Renal cortex interstitium (tissue), 11 donors: ENCODE measurements at regions not wholly inside any gene's neighbourhood (a gene's known extent, or its start where the extent isn't known, plus 50 kb on each side); places are given as distances from the start of the nearest gene placed in this dataset.
A peak's percentile ranks its signal among the peaks of the same experiment; 100 is the strongest.
"Not testable (repeated sequence)": the region's sequence is repeated elsewhere in the genome, so short reads cannot be mapped to it uniquely, and the experiment has no call there.

Source experiments
- DNase-seq, 11 donors: peaks; one replicate each; pipeline ENCODE4 v3.0.0-alpha.2; 2013; ENCODE audit warnings: low read depth in 9 of 11, low spot score in 4 of 11; ENCODE audit errors: extremely low read depth in 1 of 11

GRCh38 chr21:16088056-16088455 lies 358.3 kb downstream of the USP25 start:
- DNase-seq: no peak

GRCh38 chr21:16095005-16095404 lies 365.2 kb downstream of the USP25 start:
- DNase-seq: no peak

DNA sequence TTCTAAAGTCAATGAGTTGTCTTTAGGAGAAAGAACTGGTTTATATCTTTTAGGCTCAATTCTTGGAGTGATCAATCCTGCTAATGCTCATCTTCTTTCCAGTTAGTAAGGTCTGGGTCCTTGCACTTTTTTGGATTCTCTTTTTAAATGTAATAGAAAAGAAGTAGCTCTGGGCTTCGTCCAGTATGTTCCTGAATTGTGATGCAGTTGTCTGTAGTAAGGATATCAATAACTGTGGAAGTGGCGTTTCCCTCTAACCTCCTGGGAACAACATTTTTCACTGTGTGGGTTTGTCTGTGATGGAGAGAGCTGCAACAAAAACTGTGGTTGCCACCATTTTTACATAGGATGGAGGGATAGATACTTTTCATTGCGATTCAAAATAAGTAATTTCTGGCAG lies 367.2 kb downstream of the USP25 start:
- DNase-seq: no peak

DNA sequence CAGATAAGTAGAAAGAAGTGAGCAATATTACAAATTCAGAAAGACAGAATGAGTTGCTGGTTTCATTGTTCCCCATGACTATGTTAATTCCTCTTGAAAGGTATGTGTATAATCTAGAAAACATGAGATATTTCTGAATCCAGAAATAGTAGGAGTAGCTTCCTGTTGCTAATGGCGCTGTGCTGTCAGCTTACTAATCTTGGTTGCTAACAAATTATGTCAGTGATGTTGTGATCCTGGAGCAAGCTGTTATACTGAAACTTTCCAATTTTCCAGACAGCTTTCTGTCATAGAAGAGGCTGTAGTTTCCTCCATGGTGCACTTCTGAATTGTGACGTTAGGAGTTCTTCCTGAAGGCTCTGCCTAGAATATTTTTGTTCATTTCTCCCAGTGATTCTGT lies 372.3 kb downstream of the USP25 start:
- no peak for DNase-seq

DNA sequence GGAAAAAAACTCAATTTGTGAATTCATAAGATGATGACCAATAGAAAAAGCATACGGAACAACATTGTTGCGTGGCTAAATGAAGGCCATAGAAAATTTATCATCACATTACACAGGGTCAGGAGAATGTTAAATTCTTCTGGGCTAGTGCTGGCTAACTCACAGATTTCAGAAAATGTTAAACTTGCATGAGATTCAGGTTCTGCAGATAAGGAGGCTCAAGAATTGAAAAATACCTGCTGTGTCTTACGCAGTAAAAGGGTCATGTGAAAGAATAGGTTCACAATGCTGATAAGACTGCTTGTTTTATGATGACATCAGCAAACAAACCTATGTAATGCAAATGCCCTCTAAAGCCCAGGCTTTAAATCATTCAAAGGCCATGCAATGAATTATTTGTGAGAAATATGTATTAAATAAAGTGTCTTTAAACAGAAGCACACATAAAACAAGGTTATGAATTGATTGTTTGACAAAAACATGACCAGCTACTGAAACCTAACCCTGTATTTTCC lies 378.8 kb downstream of the USP25 start:
- DNase-seq: no peak

DNA sequence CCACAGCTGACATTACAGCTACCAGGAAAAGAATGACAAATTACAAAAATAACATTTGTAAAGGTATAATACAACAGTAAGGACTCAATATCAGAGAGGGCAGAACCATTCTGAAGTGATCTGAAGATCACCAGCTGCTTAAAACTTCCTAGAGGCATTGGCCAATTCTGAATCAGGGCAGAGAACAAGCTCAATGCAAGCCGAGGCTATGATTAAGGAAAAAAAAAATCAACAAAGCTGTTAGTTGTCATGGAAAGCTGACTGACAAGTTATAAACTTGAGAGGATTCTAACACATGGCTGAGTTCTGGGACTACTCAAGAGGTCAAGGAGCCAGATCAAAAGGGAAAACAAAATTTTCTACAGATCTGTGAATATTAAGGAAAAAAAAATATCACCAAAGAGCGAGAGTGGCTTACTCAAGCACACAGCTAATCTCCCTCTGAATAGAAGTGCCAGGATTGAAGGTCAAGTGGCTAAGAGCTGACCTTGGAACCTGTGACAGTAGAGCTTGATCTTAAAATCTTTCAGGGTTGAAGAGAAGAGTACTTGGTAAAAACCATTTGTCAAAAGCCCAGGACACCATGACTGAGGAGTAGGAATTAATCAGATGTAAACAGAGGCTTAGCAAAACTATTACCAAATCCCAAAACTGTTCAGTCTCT lies 383.4 kb downstream of the USP25 start:
- no peak for DNase-seq

- no peak for DNase-seq
Measured at GRCh38 chr21:16115461-16115860, 385.7 kb downstream of the USP25 start.

- no peak for DNase-seq
Measured at GRCh38 chr21:16116069-16116468, 386.3 kb downstream of the USP25 start.

DNA sequence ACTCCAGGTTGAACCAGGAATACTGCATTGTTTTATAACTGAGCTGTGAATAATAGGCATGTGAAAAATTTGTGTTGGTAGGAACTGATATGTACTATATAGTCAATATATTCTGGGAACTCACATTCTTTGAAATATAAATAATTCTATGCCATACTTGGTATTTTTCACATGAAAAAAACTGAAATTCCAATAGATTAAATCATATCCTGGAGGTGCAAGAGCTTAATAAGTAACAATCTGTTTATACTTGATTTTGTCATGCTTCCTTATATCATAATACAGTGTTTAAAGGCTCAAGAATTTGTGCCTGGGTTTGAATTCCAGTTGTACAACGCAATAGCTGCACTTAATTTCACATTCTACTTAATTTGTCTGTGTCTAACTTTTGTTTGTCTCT lies 387.0 kb downstream of the USP25 start:
- DNase-seq: no peak

DNA sequence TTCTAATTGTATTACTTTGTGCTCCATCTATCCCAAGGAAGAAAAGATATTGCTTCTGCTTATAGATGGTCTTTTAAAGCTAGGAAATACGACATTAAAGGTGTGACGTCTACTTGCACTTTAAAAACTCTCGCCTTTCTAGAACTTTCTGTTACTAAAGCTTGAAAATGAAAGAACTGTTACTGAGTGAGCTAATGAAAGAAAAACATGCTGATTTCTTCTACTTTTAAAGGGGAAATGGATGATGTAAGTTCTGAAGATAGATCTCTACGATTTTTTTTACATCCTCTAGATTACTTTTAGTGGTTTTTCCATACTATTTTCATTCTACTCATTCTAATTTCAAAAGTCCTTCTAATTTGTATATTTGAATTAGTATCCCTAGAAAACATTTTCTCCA lies 387.5 kb downstream of the USP25 start:
- DNase-seq: no peak

- DNase-seq: peak in 2 of 11 donors; percentile 7 to 12
Measured at GRCh38 chr21:16117851-16118590, 388.2 kb downstream of the USP25 start.

- DNase-seq: peak in 9 of 11 donors; percentile 8 to 33 (median 15)
Measured at GRCh38 chr21:16124378-16125138, 394.8 kb downstream of the USP25 start.

- no peak for DNase-seq
Measured at GRCh38 chr21:16125274-16125673, 395.5 kb downstream of the USP25 start.

DNA sequence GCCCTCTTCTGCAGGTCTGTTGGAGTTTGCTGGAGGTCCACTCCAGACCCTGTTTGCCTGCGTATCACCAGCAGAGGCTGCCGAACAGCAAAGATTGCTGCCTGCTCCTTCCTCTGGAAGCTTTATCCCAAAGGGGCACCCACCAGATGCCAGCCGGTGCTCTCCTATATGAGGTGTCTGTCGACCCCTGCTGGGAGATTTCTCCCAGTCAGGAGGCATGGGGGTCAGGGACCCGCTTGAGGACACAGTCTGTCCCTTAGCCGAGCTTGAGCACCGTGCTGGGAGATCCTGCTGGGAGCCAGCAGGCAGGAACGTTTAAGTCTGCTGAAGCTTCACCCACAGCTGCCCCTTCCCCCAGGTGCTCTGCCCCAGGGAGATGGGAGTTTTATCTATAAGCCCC lies 402.7 kb downstream of the USP25 start:
- DNase-seq: not testable (repeated sequence)

- no peak for DNase-seq
Measured at GRCh38 chr21:16133248-16133647, 403.5 kb downstream of the USP25 start.

DNA sequence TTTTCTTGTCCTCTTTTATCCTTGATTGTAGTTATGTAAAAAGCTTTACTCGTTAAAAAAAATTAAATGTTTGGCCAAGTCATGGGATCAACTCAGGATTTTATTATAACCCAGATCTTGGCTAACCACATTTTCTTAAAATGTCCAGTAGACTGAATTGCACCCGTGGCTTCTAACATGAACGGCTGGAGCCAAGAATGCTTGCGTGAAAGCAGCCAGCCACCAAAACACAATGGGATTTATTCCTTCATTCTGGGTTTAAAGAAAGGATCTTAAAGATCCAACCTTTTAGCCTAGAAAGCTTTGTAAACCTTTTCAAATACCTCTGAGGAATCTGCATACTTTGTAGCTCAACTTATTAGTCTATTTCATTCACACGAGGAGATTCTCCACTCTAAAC lies 404.4 kb downstream of the USP25 start:
- DNase-seq: no peak

- DNase-seq: no peak
Measured at GRCh38 chr21:16137106-16137505, 407.3 kb downstream of the USP25 start.

GRCh38 chr21:16145052-16145451 lies 415.3 kb downstream of the USP25 start:
- no peak for DNase-seq

DNA sequence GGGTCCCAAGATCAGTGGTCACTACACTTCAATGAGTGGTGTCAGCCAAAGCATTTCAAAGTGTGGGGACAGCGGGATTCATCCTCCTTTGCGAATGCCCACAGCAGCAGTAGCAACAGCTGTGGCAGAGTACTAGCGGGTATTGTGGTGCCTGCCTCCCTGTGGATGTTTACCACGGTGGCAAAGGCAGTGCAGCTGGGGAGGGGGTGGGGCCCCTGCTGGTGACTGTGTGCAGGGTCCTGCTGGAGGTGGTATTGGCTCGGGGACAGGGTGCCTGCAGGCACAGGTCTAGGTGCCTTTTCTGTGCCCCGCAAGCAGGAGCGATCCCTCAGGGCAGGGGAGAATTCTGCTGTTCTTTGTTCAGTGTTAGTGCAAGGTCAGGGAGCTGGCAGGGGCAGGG lies 415.7 kb downstream of the USP25 start:
- DNase-seq: no peak

- no peak for DNase-seq
Measured at GRCh38 chr21:16154321-16154720, 424.5 kb downstream of the USP25 start.
